ENCODE measurements at regions not wholly inside any gene's neighbourhood (a gene's known extent, or its start where the extent isn't known, plus 50 kb on each side); places are given as distances from the start of the nearest gene placed in this dataset.

GRCh38 chr3:182172534-182172933 lies 460.8 kb downstream of the SOX2 start:
- TF ChIP-seq CTCF (IDR thresholded peaks at IDR 0.05) (no peak), POLR2A (IDR thresholded peaks at IDR 0.05) (no peak)

Measured in uterus (tissue), 2 donors.